ENCODE measurements at regions not wholly inside any gene's neighbourhood (a gene's known extent, or its start where the extent isn't known, plus 50 kb on each side); places are given as distances from the start of the nearest gene placed in this dataset.

GRCh38 chr6:139932671-139933070, 558.2 kb upstream of the CITED2 start:
- H3K4me3 ChIP-seq (ENCODE audit: low read length), result no peak overlapping the region
- H3K9me3 ChIP-seq (replicated peaks; ENCODE audit: control insufficient read depth, low read depth, low read length), result no peaks in the 10 kb centered on the region
- 100% methylated on average over 1 of the region's 3 CpGs for WGBS (ENCODE audit: insufficient coverage)
- H3K27me3 ChIP-seq (ENCODE audit: control insufficient read depth, insufficient read depth, low read length), result no peaks in the 10 kb centered on the region
- H3K36me3 ChIP-seq (ENCODE audit: control insufficient read depth, insufficient read depth, low read length), result no peaks in the 10 kb centered on the region
- H3K4me1 ChIP-seq (ENCODE audit: control insufficient read depth, insufficient read depth, low read length), result no peaks in the 10 kb centered on the region
- H3K27ac ChIP-seq (ENCODE audit: low read length), result no peak overlapping the region
- no peak for DNase-seq

- Histone ChIP-seq H3K27ac (ENCODE audit: low read length) (no peak overlapping the region), H3K4me3 (ENCODE audit: low read length) (no peak overlapping the region), H3K4me1 (ENCODE audit: control insufficient read depth, insufficient read depth, low read length) (peaks cover under 1% of the 10 kb centered on the region), H3K27me3 (ENCODE audit: control insufficient read depth, insufficient read depth, low read length) (no peaks in the 10 kb centered on the region), H3K9me3 (replicated peaks; ENCODE audit: control insufficient read depth, low read depth, low read length) (no peaks in the 10 kb centered on the region), H3K36me3 (ENCODE audit: control insufficient read depth, insufficient read depth, low read length) (no peaks in the 10 kb centered on the region)
- DNase-seq, result no peak
- no CpG with 5 or more reads among the region's 2 CpGs for WGBS (ENCODE audit: insufficient coverage)
These were observed 557.3 kb upstream of the CITED2 start for GRCh38 chr6:139931747-139932146.

GRCh38 chr6:139927742-139928305, 553.4 kb upstream of the CITED2 start:
- H3K4me1 ChIP-seq (ENCODE audit: control insufficient read depth, insufficient read depth, low read length), result peaks cover 8% of the 10 kb centered on the region
- no peak overlapping the region for H3K4me3 ChIP-seq (ENCODE audit: low read length)
- H3K27ac ChIP-seq (ENCODE audit: low read length), result no peak overlapping the region
- no peaks in the 10 kb centered on the region for H3K36me3 ChIP-seq (ENCODE audit: control insufficient read depth, insufficient read depth, low read length)
- no CpG with 5 or more reads among the region's 1 CpG for WGBS (ENCODE audit: insufficient coverage)
- no peaks in the 10 kb centered on the region for H3K27me3 ChIP-seq (ENCODE audit: control insufficient read depth, insufficient read depth, low read length)
- no peak for DNase-seq
- no peaks in the 10 kb centered on the region for H3K9me3 ChIP-seq (replicated peaks; ENCODE audit: control insufficient read depth, low read depth, low read length)

- WGBS (ENCODE audit: insufficient coverage), result no CpG with 5 or more reads among the region's 2 CpGs
- Histone ChIP-seq H3K36me3 (ENCODE audit: control insufficient read depth, insufficient read depth, low read length) (no peaks in the 10 kb centered on the region), H3K27me3 (ENCODE audit: control insufficient read depth, insufficient read depth, low read length) (no peaks in the 10 kb centered on the region), H3K4me1 (ENCODE audit: control insufficient read depth, insufficient read depth, low read length) (peaks cover 8% of the 10 kb centered on the region), H3K27ac (ENCODE audit: low read length) (no peak overlapping the region), H3K9me3 (replicated peaks; ENCODE audit: control insufficient read depth, low read depth, low read length) (no peaks in the 10 kb centered on the region), H3K4me3 (ENCODE audit: low read length) (no peak overlapping the region)
- DNase-seq, result peak; percentile 65
These were observed 552.8 kb upstream of the CITED2 start for GRCh38 chr6:139927236-139927635.

- no peak overlapping the region for H3K4me3 ChIP-seq (ENCODE audit: low read length)
- H3K27me3 ChIP-seq (ENCODE audit: control insufficient read depth, insufficient read depth, low read length), result no peaks in the 10 kb centered on the region
- H3K36me3 ChIP-seq (ENCODE audit: control insufficient read depth, insufficient read depth, low read length), result no peaks in the 10 kb centered on the region
- H3K9me3 ChIP-seq (replicated peaks; ENCODE audit: control insufficient read depth, low read depth, low read length), result no peaks in the 10 kb centered on the region
- DNase-seq, result no peak
- WGBS (ENCODE audit: insufficient coverage), result 92% methylated on average over 2 of the region's 3 CpGs
- H3K4me1 ChIP-seq (ENCODE audit: control insufficient read depth, insufficient read depth, low read length), result peaks cover 8% of the 10 kb centered on the region
- no peak overlapping the region for H3K27ac ChIP-seq (ENCODE audit: low read length)
These were observed 552.3 kb upstream of the CITED2 start for GRCh38 chr6:139926711-139927110.

GRCh38 chr6:139925894-139926641, 551.6 kb upstream of the CITED2 start:
- Histone ChIP-seq H3K36me3 (ENCODE audit: control insufficient read depth, insufficient read depth, low read length) (no peaks in the 10 kb centered on the region), H3K4me1 (ENCODE audit: control insufficient read depth, insufficient read depth, low read length) (peaks cover 8% of the 10 kb centered on the region), H3K27me3 (ENCODE audit: control insufficient read depth, insufficient read depth, low read length) (no peaks in the 10 kb centered on the region), H3K9me3 (replicated peaks; ENCODE audit: control insufficient read depth, low read depth, low read length) (no peaks in the 10 kb centered on the region), H3K27ac (ENCODE audit: low read length) (peak overlapping the region; percentile 37), H3K4me3 (ENCODE audit: low read length) (no peak overlapping the region)
- 40% methylated on average over 8 of the region's 11 CpGs for WGBS (ENCODE audit: insufficient coverage)
- DNase-seq, result peak; percentile 64

- Histone ChIP-seq H3K27ac (ENCODE audit: low read length) (no peak overlapping the region), H3K4me3 (ENCODE audit: low read length) (no peak overlapping the region), H3K27me3 (ENCODE audit: control insufficient read depth, insufficient read depth, low read length) (no peaks in the 10 kb centered on the region), H3K36me3 (ENCODE audit: control insufficient read depth, insufficient read depth, low read length) (no peaks in the 10 kb centered on the region), H3K4me1 (ENCODE audit: control insufficient read depth, insufficient read depth, low read length) (peaks cover 11% of the 10 kb centered on the region), H3K9me3 (replicated peaks; ENCODE audit: control insufficient read depth, low read depth, low read length) (no peaks in the 10 kb centered on the region)
- peak; percentile 7 for DNase-seq
- no CpG with 5 or more reads among the region's 5 CpGs for WGBS (ENCODE audit: insufficient coverage)
These were observed 549.6 kb upstream of the CITED2 start for GRCh38 chr6:139923964-139924475.

- H3K27ac ChIP-seq (ENCODE audit: low read length), result no peak overlapping the region
- WGBS (ENCODE audit: insufficient coverage), result 90% methylated on average over 2 of the region's 4 CpGs
- no peak overlapping the region for H3K4me3 ChIP-seq (ENCODE audit: low read length)
- no peaks in the 10 kb centered on the region for H3K36me3 ChIP-seq (ENCODE audit: control insufficient read depth, insufficient read depth, low read length)
- DNase-seq, result no peak
- peaks cover 11% of the 10 kb centered on the region for H3K4me1 ChIP-seq (ENCODE audit: control insufficient read depth, insufficient read depth, low read length)
- no peaks in the 10 kb centered on the region for H3K9me3 ChIP-seq (replicated peaks; ENCODE audit: control insufficient read depth, low read depth, low read length)
- H3K27me3 ChIP-seq (ENCODE audit: control insufficient read depth, insufficient read depth, low read length), result no peaks in the 10 kb centered on the region
These were observed 547.8 kb upstream of the CITED2 start for GRCh38 chr6:139922236-139922635.

- no CpG with 5 or more reads among the region's 2 CpGs for WGBS (ENCODE audit: insufficient coverage)
- Histone ChIP-seq H3K4me1 (ENCODE audit: control insufficient read depth, insufficient read depth, low read length) (peaks cover 3% of the 10 kb centered on the region), H3K4me3 (ENCODE audit: low read length) (no peak overlapping the region), H3K27ac (ENCODE audit: low read length) (no peak overlapping the region), H3K27me3 (ENCODE audit: control insufficient read depth, insufficient read depth, low read length) (no peaks in the 10 kb centered on the region), H3K9me3 (replicated peaks; ENCODE audit: control insufficient read depth, low read depth, low read length) (no peaks in the 10 kb centered on the region), H3K36me3 (ENCODE audit: control insufficient read depth, insufficient read depth, low read length) (no peaks in the 10 kb centered on the region)
- peak; percentile 16 for DNase-seq
These were observed 546.3 kb upstream of the CITED2 start for GRCh38 chr6:139920776-139921100.

GRCh38 chr6:139920027-139920775, 545.8 kb upstream of the CITED2 start:
- WGBS (ENCODE audit: insufficient coverage), result 29% methylated on average over 4 of the region's 7 CpGs
- H3K4me1 ChIP-seq (ENCODE audit: control insufficient read depth, insufficient read depth, low read length), result peaks cover 3% of the 10 kb centered on the region
- peak; percentile 46 for DNase-seq
- no peak overlapping the region for H3K4me3 ChIP-seq (ENCODE audit: low read length)
- no peaks in the 10 kb centered on the region for H3K9me3 ChIP-seq (replicated peaks; ENCODE audit: control insufficient read depth, low read depth, low read length)
- peak overlapping the region; percentile 16 for H3K27ac ChIP-seq (ENCODE audit: low read length)
- no peaks in the 10 kb centered on the region for H3K27me3 ChIP-seq (ENCODE audit: control insufficient read depth, insufficient read depth, low read length)
- H3K36me3 ChIP-seq (ENCODE audit: control insufficient read depth, insufficient read depth, low read length), result no peaks in the 10 kb centered on the region

Measured in muscle of leg (tissue), 3 donors.